ENCODE measurements at regions not wholly inside any gene's neighbourhood (a gene's known extent, or its start where the extent isn't known, plus 50 kb on each side); places are given as distances from the start of the nearest gene placed in this dataset.
"Not testable (repeated sequence)": the region's sequence is repeated elsewhere in the genome, so short reads cannot be mapped to it uniquely, and the experiment has no call there.

DNA sequence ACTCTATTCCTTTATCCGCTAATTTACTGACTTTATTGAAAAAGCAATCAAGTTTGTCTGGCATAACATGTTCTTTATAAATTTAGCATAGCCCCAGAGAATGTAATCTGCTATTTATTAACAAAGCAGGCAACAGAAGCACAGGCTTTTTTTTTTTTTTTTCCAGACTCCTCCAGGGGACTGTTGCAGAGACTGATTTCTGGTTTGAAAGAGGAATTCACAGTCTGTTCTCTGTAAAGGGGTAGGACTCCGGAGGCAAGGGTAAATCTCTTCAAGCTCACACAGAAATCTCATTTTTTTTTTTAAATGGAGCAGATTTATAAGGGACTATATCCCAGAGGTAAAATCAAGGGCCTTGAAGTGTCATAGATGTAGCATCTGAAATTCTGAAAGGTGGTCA lies 1386.5 kb upstream of the CDH8 start:
- peaks cover 6% of the 10 kb centered on the region for H3K9me3 Mint-ChIP-seq
- no peak for DNase-seq
- POLR2A ChIA-PET, result no interaction called here
- no peak overlapping the region for H3K4me3 Mint-ChIP-seq
- H3K36me3 Mint-ChIP-seq (ENCODE audit: low read depth), result no peaks in the 10 kb centered on the region
- no peaks in the 10 kb centered on the region for H3K27me3 Mint-ChIP-seq
- H3K4me1 Mint-ChIP-seq, result no peaks in the 10 kb centered on the region
- CTCF ChIA-PET, result interaction anchor here (0.6 kb wide), 1 partner anchor 798 kb away, joined by 3 read pairs; no protein-coding TSS in a partner anchor
- H3K27ac Mint-ChIP-seq, result no peak overlapping the region

DNA sequence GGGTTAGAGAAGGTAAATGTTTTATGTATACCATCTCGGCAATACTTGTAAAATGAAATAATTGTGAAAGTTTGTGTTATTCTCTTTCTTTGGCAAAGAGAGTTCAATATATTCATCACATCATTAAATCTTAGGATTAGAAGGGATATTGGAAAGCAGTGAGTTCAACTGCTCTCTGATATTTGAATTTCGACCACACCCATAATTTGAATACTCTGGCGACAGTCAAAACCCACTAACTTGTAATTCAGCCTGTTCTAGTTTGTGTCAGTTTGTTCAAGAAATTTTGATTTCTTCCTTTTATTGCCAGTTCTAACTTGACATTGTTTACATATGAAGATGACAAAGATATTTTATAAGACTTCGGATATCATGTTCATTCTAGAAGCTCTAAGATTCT lies 1380.5 kb upstream of the CDH8 start:
- H3K9me3 Mint-ChIP-seq, result peaks cover 5% of the 10 kb centered on the region
- no peak overlapping the region for H3K4me3 Mint-ChIP-seq
- H3K36me3 Mint-ChIP-seq (ENCODE audit: low read depth), result no peaks in the 10 kb centered on the region
- CTCF ChIA-PET, result no interaction called here
- DNase-seq, result no peak
- POLR2A ChIA-PET, result no interaction called here
- no peaks in the 10 kb centered on the region for H3K27me3 Mint-ChIP-seq
- no peak overlapping the region for H3K27ac Mint-ChIP-seq
- H3K4me1 Mint-ChIP-seq, result no peaks in the 10 kb centered on the region

- H3K9me3 Mint-ChIP-seq, result peaks cover 5% of the 10 kb centered on the region
- H3K27ac Mint-ChIP-seq, result no peak overlapping the region
- H3K4me3 Mint-ChIP-seq, result no peak overlapping the region
- H3K27me3 Mint-ChIP-seq, result no peaks in the 10 kb centered on the region
- DNase-seq, result no peak
- H3K36me3 Mint-ChIP-seq (ENCODE audit: low read depth), result no peaks in the 10 kb centered on the region
- CTCF ChIA-PET, result no interaction called here
- no peaks in the 10 kb centered on the region for H3K4me1 Mint-ChIP-seq
- POLR2A ChIA-PET, result no interaction called here
Observed at GRCh38 chr16:63415014-63415413, 1378.8 kb upstream of the CDH8 start.

DNA sequence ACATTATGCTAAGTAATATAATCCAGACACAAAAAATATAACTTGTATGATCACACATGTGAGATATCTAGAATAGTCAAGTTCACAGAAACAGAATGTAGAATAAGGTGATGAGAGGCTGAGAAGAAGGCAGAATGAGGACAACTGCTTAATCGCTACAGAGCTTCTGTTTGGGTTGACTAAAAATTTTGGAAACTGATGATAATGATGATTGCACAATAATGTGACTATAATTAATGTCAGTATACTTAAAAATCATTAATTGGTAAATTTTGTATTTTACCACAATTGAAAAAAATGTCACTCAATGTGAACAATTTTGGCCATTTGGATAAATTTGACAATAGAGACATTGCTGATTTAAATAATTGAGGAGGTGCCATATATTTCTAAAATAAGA lies 1374.4 kb upstream of the CDH8 start:
- no peak for DNase-seq

GRCh38 chr16:63403792-63404191 lies 1367.6 kb upstream of the CDH8 start:
- Mint-ChIP-seq H3K36me3 (ENCODE audit: low read depth) (no peaks in the 10 kb centered on the region), H3K4me3 (no peak overlapping the region), H3K27me3 (no peaks in the 10 kb centered on the region), H3K4me1 (no peaks in the 10 kb centered on the region), H3K27ac (no peak overlapping the region), H3K9me3 (no peaks in the 10 kb centered on the region)
- POLR2A ChIA-PET, result no interaction called here
- DNase-seq, result no peak
- CTCF ChIA-PET, result no interaction called here

More for the DNA sequence above, 1374.4 kb upstream of the CDH8 start:
- H3K36me3 Mint-ChIP-seq (ENCODE audit: low read depth), result no peaks in the 10 kb centered on the region
- peaks cover 5% of the 10 kb centered on the region for H3K9me3 Mint-ChIP-seq
- no peak overlapping the region for H3K4me3 Mint-ChIP-seq
- POLR2A ChIA-PET, result no interaction called here
- no peak overlapping the region for H3K27ac Mint-ChIP-seq
- H3K4me1 Mint-ChIP-seq, result no peaks in the 10 kb centered on the region
- H3K27me3 Mint-ChIP-seq, result no peaks in the 10 kb centered on the region
- CTCF ChIA-PET, result no interaction called here

GRCh38 chr16:63388277-63388676 lies 1352.0 kb upstream of the CDH8 start:
- H3K9me3 Mint-ChIP-seq; POLR2A ChIA-PET; H3K4me3 Mint-ChIP-seq; H3K27me3 Mint-ChIP-seq; H3K4me1 Mint-ChIP-seq; DNase-seq; H3K27ac Mint-ChIP-seq; H3K36me3 Mint-ChIP-seq (ENCODE audit: low read depth): not testable (repeated sequence)
- CTCF ChIA-PET, result interaction anchor here (0.6 kb wide), 1 partner anchor 438 kb away, joined by 3 read pairs; no protein-coding TSS in a partner anchor

GRCh38 chr16:63385714-63386432 lies 1349.6 kb upstream of the CDH8 start:
- ChIA-PET POLR2A (no interaction called here), CTCF (no interaction called here)
- Mint-ChIP-seq H3K4me3 (no peak overlapping the region), H3K36me3 (ENCODE audit: low read depth) (no peaks in the 10 kb centered on the region), H3K9me3 (no peaks in the 10 kb centered on the region), H3K27me3 (no peaks in the 10 kb centered on the region), H3K27ac (no peak overlapping the region), H3K4me1 (no peaks in the 10 kb centered on the region)
- no peak for DNase-seq

GRCh38 chr16:63373744-63374143 lies 1337.5 kb upstream of the CDH8 start:
- no peak overlapping the region for H3K27ac Mint-ChIP-seq
- no peaks in the 10 kb centered on the region for H3K9me3 Mint-ChIP-seq
- H3K4me1 Mint-ChIP-seq, result no peaks in the 10 kb centered on the region
- no peak overlapping the region for H3K4me3 Mint-ChIP-seq
- ChIA-PET POLR2A (no interaction called here), CTCF (no interaction called here)
- H3K36me3 Mint-ChIP-seq (ENCODE audit: low read depth), result no peaks in the 10 kb centered on the region
- DNase-seq, result no peak
- H3K27me3 Mint-ChIP-seq, result no peaks in the 10 kb centered on the region

DNA sequence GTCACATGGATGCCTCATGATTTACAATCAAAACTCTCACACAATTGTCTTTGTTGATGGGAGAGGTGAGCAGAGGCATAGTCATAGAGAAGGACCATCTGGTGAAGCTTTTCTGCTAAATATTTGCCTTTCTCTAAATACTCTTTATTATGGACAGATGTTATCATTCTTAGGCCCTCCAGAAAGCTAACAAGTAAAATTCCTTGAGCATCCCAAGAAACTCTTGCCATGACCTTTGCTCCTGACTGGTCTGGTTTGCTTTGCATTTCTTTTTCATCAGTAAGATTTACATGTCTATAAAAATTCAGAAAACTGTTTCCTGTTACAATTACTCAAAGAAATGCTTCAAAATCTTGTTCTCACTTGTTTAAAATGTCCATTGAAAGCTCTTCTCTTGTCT lies 1336.6 kb upstream of the CDH8 start:
- Mint-ChIP-seq H3K4me1 (no peaks in the 10 kb centered on the region), H3K27ac (no peak overlapping the region), H3K9me3 (no peaks in the 10 kb centered on the region), H3K36me3 (ENCODE audit: low read depth) (no peaks in the 10 kb centered on the region), H3K27me3 (no peaks in the 10 kb centered on the region), H3K4me3 (no peak overlapping the region)
- ChIA-PET POLR2A (no interaction called here), CTCF (no interaction called here)
- DNase-seq, result no peak

DNA sequence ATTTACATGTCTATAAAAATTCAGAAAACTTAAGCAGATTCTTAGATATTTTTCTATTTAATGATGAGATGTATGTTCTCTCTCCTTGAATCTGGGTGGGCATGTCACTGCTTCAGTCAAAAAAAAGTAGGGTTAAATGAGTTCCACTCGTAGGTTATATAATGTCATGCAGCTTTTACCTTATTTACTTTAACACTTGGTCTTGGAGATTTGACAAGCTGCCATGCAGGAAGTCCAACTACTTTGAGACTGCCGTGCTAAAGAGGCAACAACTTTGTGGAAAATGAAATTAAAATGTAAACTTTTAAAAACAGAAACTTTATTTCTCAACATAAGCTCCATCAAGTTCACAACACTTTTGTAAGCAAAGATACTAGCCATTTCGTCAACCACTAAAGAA lies 1336.0 kb upstream of the CDH8 start:
- no peak for DNase-seq
- no peaks in the 10 kb centered on the region for H3K36me3 Mint-ChIP-seq (ENCODE audit: low read depth)
- H3K27ac Mint-ChIP-seq, result no peak overlapping the region
- no peak overlapping the region for H3K4me3 Mint-ChIP-seq
- H3K9me3 Mint-ChIP-seq, result no peaks in the 10 kb centered on the region
- H3K4me1 Mint-ChIP-seq, result no peaks in the 10 kb centered on the region
- CTCF ChIA-PET, result no interaction called here
- H3K27me3 Mint-ChIP-seq, result no peaks in the 10 kb centered on the region
- POLR2A ChIA-PET, result no interaction called here

DNA sequence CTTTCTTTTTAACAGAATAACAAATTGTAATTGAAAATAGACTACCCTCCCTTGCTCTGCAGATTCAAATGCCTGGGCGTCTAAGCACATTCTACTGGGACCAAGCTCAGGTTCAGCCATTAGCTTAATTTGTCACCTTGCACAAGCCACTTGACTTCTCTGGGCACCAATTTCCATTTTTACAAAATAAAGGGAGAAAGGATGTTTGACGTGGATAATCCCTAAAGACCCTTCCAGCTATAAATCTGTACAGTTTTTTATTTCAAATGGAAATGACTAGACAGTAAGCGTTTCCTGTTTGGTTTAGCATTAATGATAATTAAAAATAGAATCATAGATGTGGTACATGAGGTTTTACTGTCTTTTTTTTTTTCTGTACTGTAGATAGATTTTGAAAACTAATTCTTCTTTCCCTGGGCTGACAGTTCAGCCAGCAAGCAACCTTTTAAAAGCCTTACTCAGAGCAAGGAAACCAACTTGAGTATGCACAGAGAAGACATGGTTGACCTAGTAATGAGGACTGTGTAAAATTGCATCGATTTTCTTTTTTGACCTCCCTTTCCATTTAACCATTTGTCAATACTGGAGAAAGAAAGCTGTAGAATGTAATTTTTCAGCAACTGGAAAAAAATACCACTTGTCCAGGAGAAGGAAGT lies 1329.5 kb upstream of the CDH8 start:
- Mint-ChIP-seq H3K4me1 (no peaks in the 10 kb centered on the region), H3K27ac (no peak overlapping the region), H3K4me3 (no peak overlapping the region), H3K36me3 (ENCODE audit: low read depth) (no peaks in the 10 kb centered on the region), H3K9me3 (peaks cover 2% of the 10 kb centered on the region), H3K27me3 (no peaks in the 10 kb centered on the region)
- CTCF ChIA-PET, result no interaction called here
- POLR2A ChIA-PET, result no interaction called here
- no peak for DNase-seq

DNA sequence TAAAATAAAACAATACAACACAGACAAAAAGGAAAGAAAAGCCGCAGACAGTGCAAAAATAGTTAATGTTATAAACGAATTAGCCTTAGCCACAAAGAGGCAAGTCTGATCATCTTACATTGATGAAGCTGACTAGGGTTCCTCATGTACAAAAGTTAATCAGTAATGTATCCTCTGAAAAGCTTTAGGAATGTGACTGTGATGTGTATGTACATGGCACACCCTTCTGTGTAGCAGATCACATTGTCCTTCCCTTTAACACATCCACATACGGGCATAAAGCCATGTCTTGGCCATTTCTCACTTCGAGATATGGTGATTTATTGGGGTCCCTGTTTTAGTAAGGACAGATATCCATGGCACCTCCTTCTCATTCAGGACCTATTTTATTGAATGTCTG lies 1327.5 kb upstream of the CDH8 start:
- Mint-ChIP-seq H3K27ac (no peak overlapping the region), H3K4me1 (no peaks in the 10 kb centered on the region), H3K4me3 (no peak overlapping the region), H3K9me3 (peaks cover 2% of the 10 kb centered on the region), H3K27me3 (no peaks in the 10 kb centered on the region), H3K36me3 (ENCODE audit: low read depth) (no peaks in the 10 kb centered on the region)
- ChIA-PET POLR2A (no interaction called here), CTCF (no interaction called here)
- DNase-seq, result no peak

GRCh38 chr16:63361032-63361624 lies 1324.9 kb upstream of the CDH8 start:
- no peak overlapping the region for H3K27ac Mint-ChIP-seq

DNA sequence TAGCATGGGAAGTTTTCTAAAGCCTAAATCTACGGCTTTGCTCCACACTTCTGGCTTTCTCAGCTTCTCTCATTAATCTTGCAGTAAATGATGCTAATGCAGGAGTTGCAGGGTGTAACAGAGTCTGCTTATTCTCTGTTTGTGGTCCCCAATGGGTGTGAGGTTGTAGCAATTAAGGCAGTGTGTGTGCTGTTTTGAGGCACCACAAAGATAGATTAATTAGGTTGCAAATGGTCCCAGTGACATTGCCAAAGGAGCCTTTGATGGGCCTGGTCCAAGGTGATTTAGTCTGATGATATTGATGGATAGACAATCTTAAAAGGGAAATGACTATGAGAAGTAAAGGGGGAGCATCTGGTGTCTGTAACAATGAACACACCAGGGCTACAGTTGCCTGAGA lies 1313.7 kb upstream of the CDH8 start:
- POLR2A ChIA-PET, result no interaction called here
- H3K27ac Mint-ChIP-seq, result no peak overlapping the region
- H3K9me3 Mint-ChIP-seq, result peaks cover 6% of the 10 kb centered on the region
- no peaks in the 10 kb centered on the region for H3K27me3 Mint-ChIP-seq
- no peak overlapping the region for H3K4me3 Mint-ChIP-seq
- no peaks in the 10 kb centered on the region for H3K4me1 Mint-ChIP-seq
- CTCF ChIA-PET, result no interaction called here
- DNase-seq, result no peak
- H3K36me3 Mint-ChIP-seq (ENCODE audit: low read depth), result no peaks in the 10 kb centered on the region

More at GRCh38 chr16:63361032-63361624, 1324.9 kb upstream of the CDH8 start:
- CTCF ChIA-PET, result no interaction called here
- Mint-ChIP-seq H3K4me3 (no peak overlapping the region), H3K4me1 (no peaks in the 10 kb centered on the region), H3K27me3 (no peaks in the 10 kb centered on the region), H3K36me3 (ENCODE audit: low read depth) (no peaks in the 10 kb centered on the region), H3K9me3 (peaks cover 2% of the 10 kb centered on the region)
- POLR2A ChIA-PET, result no interaction called here
- peak; percentile 8 for DNase-seq
